Posterior cingulate gyrus (tissue), 11 donors: ENCODE measurements at regions not wholly inside any gene's neighbourhood (a gene's known extent, or its start where the extent isn't known, plus 50 kb on each side); places are given as distances from the start of the nearest gene placed in this dataset.

Source experiments
- DNase-seq, 10 donors: peaks; one replicate each; pipeline versions ENCODE4 v3.0.0 to v3.0.0-alpha.2; 2020 to 2021; ENCODE audit warnings: mixed read lengths in 3 of 10
- intact Hi-C: fragments of 100-400 bp; cut with DNase I; formaldehyde crosslinking; loops from one replicate; pipeline ENCODE4 v1.15.1; 2023

GRCh38 chr14:65866886-65867285 lies 454.4 kb downstream of the FUT8 start:
- DNase-seq, result peak in 3 of 10 donors; percentile 21 to 81 (median 59)
- intact Hi-C loops, result no loop called here

GRCh38 chr14:65867333-65867732 lies 454.8 kb downstream of the FUT8 start:
- intact Hi-C loops, result no loop called here
- DNase-seq, result no peak

- intact Hi-C loops, result no loop called here
Observed at GRCh38 chr14:65872536-65872935, 460.0 kb downstream of the FUT8 start.

GRCh38 chr14:65877166-65877565 lies 464.6 kb downstream of the FUT8 start:
- intact Hi-C loops, result no loop called here
- no peak for DNase-seq

More at GRCh38 chr14:65872536-65872935, 460.0 kb downstream of the FUT8 start:
- no peak for DNase-seq

- DNase-seq, result no peak
- intact Hi-C loops, result no loop called here
Observed at GRCh38 chr14:65877624-65878023, 465.1 kb downstream of the FUT8 start.

GRCh38 chr14:65878586-65878985 lies 466.1 kb downstream of the FUT8 start:
- DNase-seq, result no peak
- intact Hi-C loops, result no loop called here

- intact Hi-C loops, result no loop called here
- no peak for DNase-seq
Observed at GRCh38 chr14:65879248-65880009, 466.9 kb downstream of the FUT8 start.

- intact Hi-C loops, result no loop called here
- no peak for DNase-seq
Observed at GRCh38 chr14:65880507-65880906, 468.0 kb downstream of the FUT8 start.

GRCh38 chr14:65881642-65882041 lies 469.1 kb downstream of the FUT8 start:
- intact Hi-C loops, result no loop called here
- DNase-seq, result no peak

GRCh38 chr14:65888677-65889076 lies 476.1 kb downstream of the FUT8 start:
- intact Hi-C loops, result no loop called here
- DNase-seq, result no peak

GRCh38 chr14:65892315-65892714 lies 479.8 kb downstream of the FUT8 start:
- intact Hi-C loops, result no loop called here
- peak in 1 of 10 donors; percentile 75 for DNase-seq

GRCh38 chr14:65900164-65900563 lies 487.6 kb downstream of the FUT8 start:
- intact Hi-C loops, result no loop called here

GRCh38 chr14:65901595-65901994 lies 489.1 kb downstream of the FUT8 start:
- intact Hi-C loops, result no loop called here
- DNase-seq, result no peak

More at GRCh38 chr14:65900164-65900563, 487.6 kb downstream of the FUT8 start:
- DNase-seq, result no peak

- intact Hi-C loops, result no loop called here
- DNase-seq, result no peak
Observed at GRCh38 chr14:65904988-65905387, 492.5 kb downstream of the FUT8 start.

- intact Hi-C loops, result no loop called here
- DNase-seq, result no peak
Observed at GRCh38 chr14:65906344-65906743, 493.8 kb downstream of the FUT8 start.

GRCh38 chr14:65906948-65907347 lies 494.4 kb downstream of the FUT8 start:
- DNase-seq, result no peak
- intact Hi-C loops, result no loop called here

GRCh38 chr14:65910108-65910786 lies 497.7 kb downstream of the FUT8 start:
- intact Hi-C loops, result no loop called here
- peak in 3 of 10 donors; percentile 19 to 29 (median 21) for DNase-seq

GRCh38 chr14:65915125-65915524 lies 502.6 kb downstream of the FUT8 start:
- intact Hi-C loops, result no loop called here
- DNase-seq, result no peak

- intact Hi-C loops, result no loop called here
- no peak for DNase-seq
Observed at GRCh38 chr14:65916055-65916454, 503.5 kb downstream of the FUT8 start.

GRCh38 chr14:65920996-65921395 lies 508.5 kb downstream of the FUT8 start:
- intact Hi-C loops, result no loop called here
- DNase-seq, result no peak

GRCh38 chr14:65922142-65922541 lies 509.6 kb downstream of the FUT8 start:
- DNase-seq, result no peak
- intact Hi-C loops, result no loop called here

- intact Hi-C loops, result no loop called here
- DNase-seq, result no peak
Observed at GRCh38 chr14:65926504-65926903, 514.0 kb downstream of the FUT8 start.
